Parathyroid adenoma (tissue), 2 donors: ENCODE measurements at regions not wholly inside any gene's neighbourhood (a gene's known extent, or its start where the extent isn't known, plus 50 kb on each side); places are given as distances from the start of the nearest gene placed in this dataset.
A peak's percentile ranks its signal among the peaks of the same experiment; 100 is the strongest.
"Not testable (repeated sequence)": the region's sequence is repeated elsewhere in the genome, so short reads cannot be mapped to it uniquely, and the experiment has no call there.

Experiments
- H2AFZ ChIP-seq: fragments of 300-600 bp; sonication (generic); one replicate; pipeline ENCODE4 v1.7.0; 2017; ENCODE audit warnings: antibody characterized with exemption, mild to moderate bottlenecking
- H3K27ac ChIP-seq: fragments of 300-600 bp; sonication (generic); one replicate; pipeline ENCODE4 v1.7.0; 2017
- H3K27me3 ChIP-seq: fragments of 300-600 bp; sonication (generic); one replicate; pipeline ENCODE4 v1.7.0; 2017; ENCODE audit warnings: low read length; ENCODE audit not compliant: control insufficient read depth, insufficient read depth
- H3K36me3 ChIP-seq: fragments of 300-600 bp; sonication (generic); one replicate; pipeline ENCODE4 v1.7.0; 2017; ENCODE audit warnings: low read length; ENCODE audit not compliant: control insufficient read depth, insufficient read depth
- H3K4me1 ChIP-seq: fragments of 300-600 bp; sonication (generic); one replicate; pipeline ENCODE4 v1.7.0; 2017; ENCODE audit warnings: control low read depth
- H3K4me2 ChIP-seq: fragments of 300-600 bp; sonication (generic); one replicate; pipeline ENCODE4 v1.7.0; 2017; ENCODE audit warnings: low read length
- H3K4me3 ChIP-seq: fragments of 300-600 bp; sonication (generic); one replicate; pipeline ENCODE4 v1.7.0; 2017; ENCODE audit warnings: low read depth, low read length
- H3K79me2 ChIP-seq: fragments of 300-600 bp; sonication (generic); one replicate; pipeline ENCODE4 v1.7.0; 2017; ENCODE audit warnings: control low read depth
- H3K9ac ChIP-seq: fragments of 300-600 bp; sonication (generic); one replicate; pipeline ENCODE4 v1.7.0; 2017; ENCODE audit warnings: mild to moderate bottlenecking
- H3K9me3 ChIP-seq: fragments of 300-600 bp; sonication (generic); one replicate; pipeline ENCODE4 v1.7.0; 2017; ENCODE audit warnings: low read length; ENCODE audit not compliant: control insufficient read depth
- TF ChIP-seq, protein P1 (sequence below): fragments of 300-600 bp; sonication (generic); IDR thresholded peaks from one replicate; pipeline ENCODE4 v1.7.0; 2017; ENCODE audit warnings: antibody characterized with exemption, mild to moderate bottlenecking
- donor health status: primary hyperparathyroidism.

DNA sequence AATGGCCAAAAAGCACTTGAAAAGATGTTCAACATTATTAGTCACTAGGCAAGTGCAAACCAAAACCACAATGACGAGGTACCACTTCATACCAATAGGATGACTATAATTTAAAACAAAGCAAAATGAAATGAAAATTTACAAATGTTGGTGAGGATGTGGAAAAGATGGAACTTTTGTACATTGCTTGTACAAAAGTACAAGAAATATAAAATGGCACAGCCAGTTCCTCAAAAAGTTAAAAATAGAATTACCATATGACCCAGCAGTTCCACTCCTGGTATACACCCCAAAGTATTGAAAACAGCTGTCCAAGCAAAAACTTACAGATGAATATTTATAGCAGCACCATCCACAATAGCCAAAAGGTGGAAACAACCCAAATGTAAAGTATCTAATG lies 107.8 kb upstream of the XPO1 start:
- Histone ChIP-seq H3K4me1 (no peaks in the 10 kb centered on the region), H3K79me2 (no peaks in the 10 kb centered on the region), H3K9me3 (no peaks in the 10 kb centered on the region), H2AFZ (no peak overlapping the region), H3K9ac (no peak overlapping the region), H3K36me3 (no peaks in the 10 kb centered on the region), H3K4me3 (no peak overlapping the region), H3K27ac (no peak overlapping the region), H3K27me3 (no peaks in the 10 kb centered on the region), H3K4me2 (no peak overlapping the region)
- TF ChIP-seq, protein P1, sequence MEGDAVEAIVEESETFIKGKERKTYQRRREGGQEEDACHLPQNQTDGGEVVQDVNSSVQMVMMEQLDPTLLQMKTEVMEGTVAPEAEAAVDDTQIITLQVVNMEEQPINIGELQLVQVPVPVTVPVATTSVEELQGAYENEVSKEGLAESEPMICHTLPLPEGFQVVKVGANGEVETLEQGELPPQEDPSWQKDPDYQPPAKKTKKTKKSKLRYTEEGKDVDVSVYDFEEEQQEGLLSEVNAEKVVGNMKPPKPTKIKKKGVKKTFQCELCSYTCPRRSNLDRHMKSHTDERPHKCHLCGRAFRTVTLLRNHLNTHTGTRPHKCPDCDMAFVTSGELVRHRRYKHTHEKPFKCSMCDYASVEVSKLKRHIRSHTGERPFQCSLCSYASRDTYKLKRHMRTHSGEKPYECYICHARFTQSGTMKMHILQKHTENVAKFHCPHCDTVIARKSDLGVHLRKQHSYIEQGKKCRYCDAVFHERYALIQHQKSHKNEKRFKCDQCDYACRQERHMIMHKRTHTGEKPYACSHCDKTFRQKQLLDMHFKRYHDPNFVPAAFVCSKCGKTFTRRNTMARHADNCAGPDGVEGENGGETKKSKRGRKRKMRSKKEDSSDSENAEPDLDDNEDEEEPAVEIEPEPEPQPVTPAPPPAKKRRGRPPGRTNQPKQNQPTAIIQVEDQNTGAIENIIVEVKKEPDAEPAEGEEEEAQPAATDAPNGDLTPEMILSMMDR: no peak

DNA sequence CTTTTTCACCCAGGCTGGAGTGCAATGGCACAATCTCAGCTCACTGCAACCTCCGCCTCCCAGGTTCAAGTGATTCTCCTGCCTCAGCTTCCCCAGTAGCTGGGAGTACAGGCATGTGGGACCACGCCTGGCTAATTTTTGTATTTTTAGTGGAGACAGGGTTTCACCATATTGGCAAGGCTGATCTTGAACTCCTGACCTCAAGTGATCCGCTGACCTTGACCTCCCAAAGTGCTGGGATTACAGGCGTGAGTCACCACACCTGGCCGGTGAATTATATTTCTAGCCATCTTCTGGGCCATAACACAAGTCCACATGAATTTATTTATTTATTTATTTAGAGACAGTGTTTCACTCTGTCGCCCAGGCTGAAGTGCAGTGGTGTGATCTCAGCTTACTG lies 105.0 kb upstream of the XPO1 start:
- not testable (repeated sequence) for H3K9me3 ChIP-seq, H3K4me1 ChIP-seq, H3K27me3 ChIP-seq, H3K27ac ChIP-seq, H3K4me3 ChIP-seq, H3K4me2 ChIP-seq, H3K36me3 ChIP-seq, H3K9ac ChIP-seq, H2AFZ ChIP-seq, H3K79me2 ChIP-seq

DNA sequence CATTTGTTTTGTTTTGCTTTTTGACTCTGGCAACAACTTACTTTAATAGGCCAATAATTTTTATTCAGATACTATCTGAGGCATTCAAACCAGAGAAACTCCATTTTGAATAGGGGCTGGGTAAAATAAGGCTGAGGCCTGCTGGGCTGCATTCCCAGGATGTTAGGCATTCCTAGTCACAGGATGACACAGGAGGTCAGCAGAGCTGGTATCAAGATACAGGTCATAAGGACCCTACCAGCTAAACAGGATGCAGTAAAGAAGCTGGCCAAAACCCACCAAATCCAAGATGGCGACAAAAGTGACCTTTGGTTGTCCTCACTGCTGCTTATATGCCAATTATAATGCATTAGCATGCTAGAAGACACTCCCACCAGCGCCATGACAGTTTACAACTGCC lies 102.2 kb upstream of the XPO1 start:
- no peaks in the 10 kb centered on the region for H3K9me3 ChIP-seq
- peak overlapping the region; percentile 43 for H2AFZ ChIP-seq
- H3K4me3 ChIP-seq: no peak overlapping the region
- H3K36me3 ChIP-seq: no peaks in the 10 kb centered on the region
- no peaks in the 10 kb centered on the region for H3K27me3 ChIP-seq
- no peak overlapping the region for H3K9ac ChIP-seq
- no peak overlapping the region for H3K4me2 ChIP-seq
- H3K27ac ChIP-seq: no peak overlapping the region
- H3K79me2 ChIP-seq: no peaks in the 10 kb centered on the region
- no peaks in the 10 kb centered on the region for H3K4me1 ChIP-seq
- TF ChIP-seq, protein P1: no peak

DNA sequence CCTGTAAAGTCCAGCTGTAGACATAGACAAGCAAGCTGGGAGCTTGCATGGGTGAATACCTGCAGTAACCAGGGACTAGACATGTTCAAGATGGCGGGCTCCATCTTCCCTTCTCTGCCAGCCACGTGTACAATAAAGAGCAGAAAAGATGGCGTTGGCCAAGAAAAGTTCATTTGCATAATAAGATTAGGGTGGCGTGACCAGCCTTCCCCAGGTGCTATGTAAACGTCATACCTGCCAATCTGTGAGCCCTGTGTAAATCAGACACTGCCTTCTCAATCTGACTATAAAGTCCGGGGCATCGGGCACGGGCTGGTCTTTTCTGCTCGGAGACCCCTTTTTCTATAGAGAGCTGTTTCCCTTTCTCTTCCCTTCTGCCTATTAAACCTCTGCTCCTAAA lies 101.6 kb upstream of the XPO1 start:
- Histone ChIP-seq H3K36me3 (no peaks in the 10 kb centered on the region), H3K79me2 (no peaks in the 10 kb centered on the region), H3K27me3 (no peaks in the 10 kb centered on the region), H2AFZ (no peak overlapping the region), H3K4me1 (no peaks in the 10 kb centered on the region), H3K4me3 (no peak overlapping the region), H3K27ac (no peak overlapping the region), H3K9ac (no peak overlapping the region), H3K9me3 (no peaks in the 10 kb centered on the region), H3K4me2 (no peak overlapping the region)
- TF ChIP-seq, protein P1: no peak

DNA sequence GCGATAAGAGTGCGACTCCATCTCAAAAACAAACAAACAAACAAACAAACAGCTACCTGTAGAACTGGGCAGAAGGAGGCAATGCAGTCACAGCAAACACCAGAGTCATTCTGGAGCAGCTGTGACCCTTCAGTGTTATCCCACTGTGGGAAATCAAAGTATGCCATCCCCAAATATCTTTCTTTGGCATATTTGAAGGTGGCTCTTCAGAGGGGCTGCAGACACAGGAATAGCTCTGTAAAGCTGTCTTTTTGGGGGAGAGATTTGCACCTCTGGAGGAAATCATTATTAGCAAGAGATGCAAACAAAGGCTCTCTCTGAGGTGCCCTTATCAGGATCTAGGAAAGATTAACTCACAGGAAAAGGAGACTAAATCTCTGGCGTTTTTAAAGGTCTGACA lies 98.5 kb upstream of the XPO1 start:
- Histone ChIP-seq H3K79me2 (no peaks in the 10 kb centered on the region), H3K4me3 (no peak overlapping the region)
- TF ChIP-seq, protein P1: no peak

More for the DNA sequence above, 98.5 kb upstream of the XPO1 start:
- no peaks in the 10 kb centered on the region for H3K27me3 ChIP-seq
- no peak overlapping the region for H3K4me2 ChIP-seq
- no peak overlapping the region for H2AFZ ChIP-seq
- no peak overlapping the region for H3K27ac ChIP-seq
- no peaks in the 10 kb centered on the region for H3K36me3 ChIP-seq
- no peak overlapping the region for H3K9ac ChIP-seq
- H3K4me1 ChIP-seq: peaks cover 4% of the 10 kb centered on the region
- H3K9me3 ChIP-seq: no peaks in the 10 kb centered on the region
